Tibial artery (tissue), 4 donors: ENCODE measurements at regions not wholly inside any gene's neighbourhood (a gene's known extent, or its start where the extent isn't known, plus 50 kb on each side); places are given as distances from the start of the nearest gene placed in this dataset.

ENCODE experiments used
- DNase-seq, 2 donors: peaks; one replicate each; pipeline ENCODE4 v3.0.0-alpha.2; 2019
- H3K27ac ChIP-seq, 2 donors: fragments of 200-600 bp; sonication (generic) in 1 of 2; 1 replicate in 1 of 2; 2 replicates in 1 of 2; pipeline ENCODE4 v1.5.1; 2018 to 2019; ENCODE audit warnings: mild to moderate bottlenecking in 1 of 2
- H3K27me3 ChIP-seq, 2 donors: fragments of 200-600 bp; sonication (generic) in 1 of 2; one replicate each; pipeline versions ENCODE4 v1.5.1 to v1.6.0; 2016 to 2019
- H3K36me3 ChIP-seq, 3 donors: fragments of 200-600 bp; sonication (generic) in 2 of 3; one replicate each; pipeline ENCODE4 v1.5.1; 2016 to 2019; ENCODE audit warnings: mild to moderate bottlenecking in 2 of 3
- H3K4me1 ChIP-seq, 4 donors: fragments of 200-600 bp; sonication (generic) in 2 of 4; 1 replicate in 3 of 4; 2 replicates in 1 of 4; pipeline ENCODE4 v1.5.1; 2016 to 2019
- H3K4me3 ChIP-seq, 2 donors: fragments of 200-600 bp; sonication (generic) in 1 of 2; 1 replicate in 1 of 2; 2 replicates in 1 of 2; pipeline ENCODE4 v1.5.1; 2018 to 2019; ENCODE audit warnings: mild to moderate bottlenecking in 2 of 2
- H3K9me3 ChIP-seq, 3 donors: fragments of 200-600 bp; sonication (generic) in 1 of 3; one replicate each; pipeline ENCODE4 v1.5.1; 2016 to 2019
- intact Hi-C: fragments of 100-400 bp; cut with DNase I; formaldehyde crosslinking; loops from one replicate; pipeline ENCODE4 v1.15.0; 2023; ENCODE audit warnings: low total_unique reads
- TF ChIP-seq, protein P1 (sequence below), 2 experiments: fragments of 200-600 bp in 1 of 2; fragments of 450-650 bp in 1 of 2; IDR thresholded peaks; one replicate each; pipeline ENCODE4 v1.5.1; 2017 to 2019; ENCODE audit warnings: antibody characterized with exemption in 2 of 2, mild to moderate bottlenecking in 1 of 2, moderate library complexity in 1 of 2

DNA sequence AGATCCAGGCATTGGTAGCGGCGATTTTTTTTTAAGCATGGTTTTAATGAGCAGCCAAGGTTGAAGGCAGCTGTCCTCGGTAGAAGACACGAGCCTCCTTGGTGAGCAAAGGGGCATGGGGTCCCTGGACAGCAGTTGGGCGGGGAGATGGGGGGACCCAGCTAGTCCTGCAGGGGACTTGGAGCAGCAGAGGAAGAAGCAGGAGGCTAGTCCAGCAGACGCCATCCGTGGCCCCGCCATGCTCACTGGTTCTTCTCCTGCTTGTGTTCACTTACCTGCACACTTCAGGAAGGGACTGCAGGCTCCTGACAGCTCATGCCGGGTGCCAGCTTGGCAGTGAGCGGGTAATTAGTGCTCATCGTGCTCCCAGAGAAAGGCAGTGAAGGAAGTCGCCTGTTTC, 130.2 kb upstream of the CDH5 start:
- no peak overlapping the region for H3K27ac ChIP-seq
- no peaks in the 10 kb centered on the region for H3K36me3 ChIP-seq
- no peaks in the 10 kb centered on the region for H3K4me1 ChIP-seq
- no peak overlapping the region for H3K4me3 ChIP-seq
- H3K27me3 ChIP-seq, result no peaks in the 10 kb centered on the region
- TF ChIP-seq, protein P1, sequence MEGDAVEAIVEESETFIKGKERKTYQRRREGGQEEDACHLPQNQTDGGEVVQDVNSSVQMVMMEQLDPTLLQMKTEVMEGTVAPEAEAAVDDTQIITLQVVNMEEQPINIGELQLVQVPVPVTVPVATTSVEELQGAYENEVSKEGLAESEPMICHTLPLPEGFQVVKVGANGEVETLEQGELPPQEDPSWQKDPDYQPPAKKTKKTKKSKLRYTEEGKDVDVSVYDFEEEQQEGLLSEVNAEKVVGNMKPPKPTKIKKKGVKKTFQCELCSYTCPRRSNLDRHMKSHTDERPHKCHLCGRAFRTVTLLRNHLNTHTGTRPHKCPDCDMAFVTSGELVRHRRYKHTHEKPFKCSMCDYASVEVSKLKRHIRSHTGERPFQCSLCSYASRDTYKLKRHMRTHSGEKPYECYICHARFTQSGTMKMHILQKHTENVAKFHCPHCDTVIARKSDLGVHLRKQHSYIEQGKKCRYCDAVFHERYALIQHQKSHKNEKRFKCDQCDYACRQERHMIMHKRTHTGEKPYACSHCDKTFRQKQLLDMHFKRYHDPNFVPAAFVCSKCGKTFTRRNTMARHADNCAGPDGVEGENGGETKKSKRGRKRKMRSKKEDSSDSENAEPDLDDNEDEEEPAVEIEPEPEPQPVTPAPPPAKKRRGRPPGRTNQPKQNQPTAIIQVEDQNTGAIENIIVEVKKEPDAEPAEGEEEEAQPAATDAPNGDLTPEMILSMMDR (IDR thresholded peaks at IDR 0.05), result no peak
- peak in 1 of 2 donors; percentile 41 for DNase-seq
- intact Hi-C loops, result no loop called here
- H3K9me3 ChIP-seq, result no peaks in the 10 kb centered on the region

DNA sequence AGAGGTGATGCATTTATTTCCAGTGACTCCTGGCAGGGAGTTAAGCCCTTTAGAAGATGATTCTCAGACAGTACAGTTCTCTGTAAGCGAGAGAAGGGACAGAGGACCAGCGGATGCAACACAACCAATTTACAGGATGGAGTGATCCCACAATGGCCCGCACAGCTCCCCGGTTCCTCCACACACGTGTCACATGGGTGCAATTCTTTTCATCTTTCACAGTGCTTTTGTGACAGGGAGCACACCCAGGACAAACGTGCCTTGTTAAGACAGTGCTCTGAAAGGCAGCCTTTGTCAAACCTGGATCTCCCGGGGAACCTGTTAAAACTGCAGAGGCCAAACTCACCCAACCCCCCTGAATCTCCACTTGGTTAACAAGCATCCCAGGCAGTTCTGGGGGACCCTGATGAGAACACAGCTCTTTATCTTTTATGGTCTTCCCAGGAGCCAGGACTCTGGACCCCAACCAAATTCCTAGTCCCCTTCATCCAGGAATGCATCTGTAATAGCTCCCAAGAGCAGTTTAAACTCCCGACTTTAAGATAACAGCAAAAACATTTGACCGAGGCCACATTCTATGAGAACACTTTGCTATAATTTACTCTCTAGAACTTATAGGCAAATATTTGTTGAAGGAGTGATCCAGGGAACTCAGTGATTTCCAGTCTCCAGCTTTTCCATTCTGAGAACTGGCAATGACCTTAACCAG, 134.9 kb upstream of the CDH5 start:
- Histone ChIP-seq H3K36me3 (no peaks in the 10 kb centered on the region), H3K27ac (no peak overlapping the region), H3K9me3 (no peaks in the 10 kb centered on the region), H3K27me3 (no peaks in the 10 kb centered on the region), H3K4me1 (no peaks in the 10 kb centered on the region), H3K4me3 (no peak overlapping the region)
- DNase-seq, result peak in 1 of 2 donors; percentile 38
- TF ChIP-seq, protein P1 (IDR thresholded peaks at IDR 0.05), result no peak
- intact Hi-C loops, result no loop called here

DNA sequence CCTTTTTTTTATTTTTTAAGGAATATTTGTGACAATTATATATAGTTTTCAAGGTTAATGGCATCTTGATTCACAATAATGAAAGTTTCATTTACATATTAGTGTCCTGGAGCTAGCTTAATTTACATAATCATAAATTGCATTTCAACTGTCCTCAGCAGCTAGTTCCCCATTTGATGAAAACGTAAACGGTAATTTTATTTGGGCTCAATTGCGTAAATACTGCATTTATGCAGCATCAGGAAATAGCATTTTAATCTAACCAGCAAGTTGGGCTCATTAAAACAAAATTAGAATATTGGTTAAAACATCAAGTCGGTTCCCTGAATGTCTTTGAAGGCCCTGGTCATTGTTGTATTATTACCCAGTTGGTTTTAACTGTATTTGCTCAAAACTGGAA, 136.8 kb upstream of the CDH5 start:
- TF ChIP-seq, protein P1 (IDR thresholded peaks at IDR 0.05), result no peak
- no peaks in the 10 kb centered on the region for H3K36me3 ChIP-seq
- H3K27me3 ChIP-seq, result no peaks in the 10 kb centered on the region

DNA sequence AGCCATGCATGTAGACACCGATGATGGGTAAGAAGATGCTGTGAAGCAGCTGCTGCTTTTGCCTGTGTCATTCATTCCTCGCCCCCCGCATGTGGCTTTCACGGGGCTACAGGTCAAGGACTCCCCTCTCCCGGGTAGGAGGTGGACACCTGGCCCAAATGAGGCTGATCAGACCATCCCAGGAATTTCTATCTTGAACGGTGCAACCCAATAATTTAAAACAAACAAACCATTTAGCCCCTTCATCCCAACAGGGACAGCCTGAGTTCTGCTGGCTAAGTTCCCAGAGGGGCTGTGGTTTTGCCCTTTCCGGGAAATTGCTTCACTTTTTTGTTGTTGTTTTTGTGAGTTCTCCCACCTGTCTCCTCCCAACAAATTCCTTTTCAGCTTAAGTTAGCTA, 137.7 kb upstream of the CDH5 start:
- DNase-seq, result peak in 1 of 2 donors; percentile 41
- Histone ChIP-seq H3K27me3 (no peaks in the 10 kb centered on the region), H3K27ac (no peak overlapping the region), H3K4me1 (peaks cover 0 to 4% (median 0%) of the 10 kb centered on the region in 4 donors), H3K4me3 (no peak overlapping the region), H3K9me3 (no peaks in the 10 kb centered on the region), H3K36me3 (no peaks in the 10 kb centered on the region)
- TF ChIP-seq, protein P1 (IDR thresholded peaks at IDR 0.05), result no peak
- intact Hi-C loops, result no loop called here

More for the DNA sequence above, 136.8 kb upstream of the CDH5 start:
- no peak overlapping the region for H3K4me3 ChIP-seq
- intact Hi-C loops, result no loop called here
- DNase-seq, result no peak
- peaks cover 0 to 4% (median 0%) of the 10 kb centered on the region in 4 donors for H3K4me1 ChIP-seq
- H3K27ac ChIP-seq, result no peak overlapping the region
- H3K9me3 ChIP-seq, result no peaks in the 10 kb centered on the region

DNA sequence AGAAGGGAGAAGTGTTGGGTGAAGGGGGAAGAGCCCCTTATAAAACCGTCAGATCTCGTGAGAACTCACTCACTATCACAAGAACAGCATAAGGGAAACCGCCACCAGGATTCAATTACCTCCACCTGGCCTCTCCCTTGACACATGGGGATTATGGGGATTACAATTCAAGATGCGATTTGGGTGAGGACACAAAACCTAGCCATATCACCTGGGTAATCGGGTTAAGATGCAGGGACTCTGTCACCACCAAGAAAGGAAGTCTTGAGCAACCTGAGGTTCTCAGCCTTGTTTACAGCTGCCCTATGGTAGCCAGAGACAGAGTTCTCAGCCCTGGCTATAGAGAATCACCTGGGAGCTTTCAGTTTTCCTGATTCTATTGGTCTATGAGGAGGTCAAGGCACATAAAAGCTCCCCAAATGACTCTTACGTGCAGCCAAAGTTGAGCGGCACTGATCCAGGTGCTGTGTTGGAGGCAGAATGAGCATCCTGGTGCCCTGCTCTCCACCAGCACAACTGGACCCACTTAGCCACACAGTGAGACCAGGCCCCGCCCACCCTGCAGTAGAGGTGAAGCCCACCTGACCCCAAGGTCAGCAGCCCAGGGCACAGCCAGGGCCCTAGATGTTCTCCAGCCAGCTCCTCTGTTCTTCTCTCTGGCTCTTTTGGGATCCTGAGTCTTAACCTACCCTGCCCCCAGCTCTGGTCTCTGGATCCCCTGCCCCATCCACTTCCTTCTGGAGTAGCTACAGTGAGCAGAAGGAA, 138.5 kb upstream of the CDH5 start:
- peak in 1 of 2 donors; percentile 48 for DNase-seq
- Histone ChIP-seq H3K4me1 (peaks cover 0 to 5% (median 2%) of the 10 kb centered on the region in 4 donors), H3K4me3 (no peak overlapping the region), H3K36me3 (no peaks in the 10 kb centered on the region), H3K27me3 (no peaks in the 10 kb centered on the region), H3K9me3 (no peaks in the 10 kb centered on the region), H3K27ac (no peak overlapping the region)
- TF ChIP-seq, protein P1 (IDR thresholded peaks at IDR 0.05), result no peak
- intact Hi-C loops, result no loop called here
